Type B pancreatic cell (in vitro differentiated cells): ENCODE measurements at regions not wholly inside any gene's neighbourhood (a gene's known extent, or its start where the extent isn't known, plus 50 kb on each side); places are given as distances from the start of the nearest gene placed in this dataset.

Source experiments
- DNase-seq: peaks from one replicate; pipeline ENCODE4 v3.0.0; 2021; ENCODE audit warnings: mixed read lengths; ENCODE audit not compliant: unreplicated experiment; ENCODE audit errors: extremely low spot score
- H3K27ac Mint-ChIP-seq: 2 replicates; pipeline ENCODE4 v1.8.0; 2021; ENCODE audit warnings: mild to moderate bottlenecking, mixed read lengths
- H3K27me3 Mint-ChIP-seq: 2 replicates; pipeline ENCODE4 v1.8.0; 2021; ENCODE audit warnings: mixed read lengths
- H3K36me3 Mint-ChIP-seq: 2 replicates; pipeline ENCODE4 v1.8.0; 2021; ENCODE audit warnings: mixed read lengths
- H3K4me1 Mint-ChIP-seq: one replicate; pipeline ENCODE4 v1.8.0; 2021; ENCODE audit warnings: mixed read lengths; ENCODE audit not compliant: unreplicated experiment
- H3K4me3 Mint-ChIP-seq: 2 replicates; pipeline ENCODE4 v1.8.0; 2021; ENCODE audit warnings: mild to moderate bottlenecking, mixed read lengths
- H3K9me3 Mint-ChIP-seq: 2 replicates; pipeline ENCODE4 v1.8.0; 2021; ENCODE audit warnings: mixed read lengths
- TF ChIP-seq, protein P1 (sequence below): fragments of 200-600 bp; sonication (generic); conservative IDR thresholded peaks from 2 replicates; pipeline ENCODE4 v1.5.0; 2021; ENCODE audit warnings: antibody characterized with exemption, mild to moderate bottlenecking

DNA sequence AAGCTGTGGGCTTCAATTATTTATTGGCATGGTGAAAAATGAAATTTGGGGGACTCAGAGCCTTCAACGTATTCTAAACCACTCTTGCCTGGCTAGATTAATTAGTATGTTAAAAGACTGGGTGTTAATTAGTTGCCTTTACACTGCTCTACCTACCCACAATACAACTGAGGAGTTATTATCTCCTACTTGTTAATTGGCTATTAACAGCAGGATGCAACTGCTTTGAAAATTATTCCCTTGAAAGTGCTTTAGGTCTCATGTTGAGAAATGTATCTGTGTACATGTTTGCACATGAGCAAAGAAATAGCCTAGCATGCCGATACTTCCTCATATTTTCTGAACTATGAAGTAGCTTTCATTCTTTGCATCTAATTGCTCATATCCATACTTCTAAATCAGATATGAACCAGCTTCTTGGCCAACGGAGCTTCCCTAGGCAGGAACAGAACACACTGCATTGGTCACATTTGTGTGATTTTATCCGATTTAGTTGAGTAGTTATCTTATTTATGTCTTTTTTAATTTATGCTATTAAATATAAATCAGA is 155.8 kb downstream of the GPAM start:
- H3K9me3 Mint-ChIP-seq, result no peaks in the 10 kb centered on the region
- TF ChIP-seq, protein P1, sequence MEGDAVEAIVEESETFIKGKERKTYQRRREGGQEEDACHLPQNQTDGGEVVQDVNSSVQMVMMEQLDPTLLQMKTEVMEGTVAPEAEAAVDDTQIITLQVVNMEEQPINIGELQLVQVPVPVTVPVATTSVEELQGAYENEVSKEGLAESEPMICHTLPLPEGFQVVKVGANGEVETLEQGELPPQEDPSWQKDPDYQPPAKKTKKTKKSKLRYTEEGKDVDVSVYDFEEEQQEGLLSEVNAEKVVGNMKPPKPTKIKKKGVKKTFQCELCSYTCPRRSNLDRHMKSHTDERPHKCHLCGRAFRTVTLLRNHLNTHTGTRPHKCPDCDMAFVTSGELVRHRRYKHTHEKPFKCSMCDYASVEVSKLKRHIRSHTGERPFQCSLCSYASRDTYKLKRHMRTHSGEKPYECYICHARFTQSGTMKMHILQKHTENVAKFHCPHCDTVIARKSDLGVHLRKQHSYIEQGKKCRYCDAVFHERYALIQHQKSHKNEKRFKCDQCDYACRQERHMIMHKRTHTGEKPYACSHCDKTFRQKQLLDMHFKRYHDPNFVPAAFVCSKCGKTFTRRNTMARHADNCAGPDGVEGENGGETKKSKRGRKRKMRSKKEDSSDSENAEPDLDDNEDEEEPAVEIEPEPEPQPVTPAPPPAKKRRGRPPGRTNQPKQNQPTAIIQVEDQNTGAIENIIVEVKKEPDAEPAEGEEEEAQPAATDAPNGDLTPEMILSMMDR, result no peak
- no peaks in the 10 kb centered on the region for H3K36me3 Mint-ChIP-seq
- no peaks in the 10 kb centered on the region for H3K27me3 Mint-ChIP-seq
- DNase-seq, result no peak
- no peaks in the 10 kb centered on the region for H3K4me1 Mint-ChIP-seq
- no peak overlapping the region for H3K27ac Mint-ChIP-seq
- H3K4me3 Mint-ChIP-seq, result no peak overlapping the region

DNA sequence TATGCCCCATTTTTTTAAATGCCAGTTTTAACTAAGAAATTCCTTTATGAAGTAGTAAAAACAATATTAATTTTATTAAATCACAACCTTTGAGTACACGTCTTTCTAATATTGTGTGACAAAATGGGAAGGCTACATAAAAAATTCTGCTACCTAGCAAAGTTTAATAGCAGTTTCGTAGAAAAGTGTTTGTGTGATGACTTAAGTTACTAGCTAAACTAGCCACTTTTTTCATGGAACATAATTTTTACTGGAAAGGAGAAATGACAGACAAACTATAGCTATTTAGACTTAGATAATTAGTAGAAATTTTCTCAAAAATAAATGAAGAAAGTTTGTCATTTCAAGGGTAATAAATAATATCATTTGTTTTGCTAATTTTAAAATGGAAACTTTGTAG is 153.1 kb downstream of the GPAM start:
- Mint-ChIP-seq H3K9me3 (no peaks in the 10 kb centered on the region), H3K36me3 (no peaks in the 10 kb centered on the region), H3K4me3 (no peak overlapping the region), H3K27me3 (no peaks in the 10 kb centered on the region), H3K4me1 (no peaks in the 10 kb centered on the region), H3K27ac (no peak overlapping the region)
- TF ChIP-seq, protein P1, result no peak
- no peak for DNase-seq

DNA sequence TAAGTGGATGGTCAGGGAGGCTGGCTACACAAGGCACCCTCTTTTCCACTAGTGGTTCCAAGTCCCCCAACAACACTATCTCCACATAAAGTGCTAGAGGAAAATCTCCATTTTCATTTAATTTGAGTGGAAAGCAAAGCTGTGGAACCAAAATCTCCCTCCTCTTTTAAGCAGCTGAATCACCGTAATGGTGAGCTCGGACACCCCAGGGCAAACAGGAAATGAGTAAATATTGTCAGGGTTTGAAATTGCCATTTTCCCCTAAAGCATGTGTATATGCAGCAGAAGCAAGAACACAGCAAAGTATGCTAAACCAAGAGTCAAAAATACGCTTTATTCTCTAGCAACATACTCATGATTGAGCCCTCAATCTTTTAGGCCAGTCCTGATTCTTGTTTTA is 143.7 kb downstream of the GPAM start:
- Mint-ChIP-seq H3K36me3 (no peaks in the 10 kb centered on the region), H3K4me1 (peaks cover 4% of the 10 kb centered on the region), H3K27ac (no peak overlapping the region), H3K27me3 (peaks cover 18% of the 10 kb centered on the region), H3K9me3 (no peaks in the 10 kb centered on the region), H3K4me3 (no peak overlapping the region)
- no peak for DNase-seq
- TF ChIP-seq, protein P1, result no peak

DNA sequence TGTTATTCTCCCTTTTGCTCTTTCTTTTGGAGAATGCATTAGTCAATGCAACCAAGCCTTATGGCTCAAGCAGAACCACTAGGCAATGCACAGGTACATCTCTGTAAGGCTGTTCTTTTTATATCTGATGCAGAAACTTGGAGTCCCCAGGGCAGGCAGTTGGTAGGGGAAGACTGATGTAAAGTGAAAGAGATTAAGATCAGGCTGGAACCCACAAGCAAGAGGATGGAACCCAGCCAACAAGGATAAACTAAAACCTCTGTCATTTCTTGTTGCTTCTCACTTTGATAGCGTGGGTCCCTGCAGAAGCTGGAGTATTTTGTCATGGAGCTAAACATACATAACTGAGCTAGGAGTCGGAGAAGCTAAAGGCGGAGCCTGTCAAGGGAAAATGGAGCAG is 142.9 kb downstream of the GPAM start:
- H3K9me3 Mint-ChIP-seq, result no peaks in the 10 kb centered on the region
- H3K27ac Mint-ChIP-seq, result no peak overlapping the region
- no peaks in the 10 kb centered on the region for H3K36me3 Mint-ChIP-seq
- no peak for DNase-seq
- H3K4me1 Mint-ChIP-seq, result peaks cover 8% of the 10 kb centered on the region
- TF ChIP-seq, protein P1, result no peak
- H3K27me3 Mint-ChIP-seq, result peaks cover 26% of the 10 kb centered on the region
- H3K4me3 Mint-ChIP-seq, result no peak overlapping the region

DNA sequence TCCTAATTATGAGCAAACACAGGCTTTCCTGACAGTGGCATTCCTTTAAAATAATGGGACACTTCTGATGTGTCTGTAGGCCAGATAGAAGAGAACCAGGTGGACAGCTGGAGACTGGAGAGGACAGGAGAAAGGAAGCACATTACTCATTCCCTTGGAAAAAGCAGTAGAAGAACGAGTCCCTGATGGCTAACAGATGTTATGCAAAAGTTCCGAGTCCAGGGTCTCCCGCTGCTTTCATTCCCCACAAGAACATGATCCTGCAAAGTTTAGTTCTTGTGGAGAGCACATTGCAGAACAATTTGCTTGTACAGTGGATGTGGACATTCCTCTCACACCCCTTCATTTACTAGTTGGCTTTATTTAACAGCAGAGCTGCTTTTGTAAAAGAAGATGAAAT is 137.6 kb downstream of the GPAM start:
- H3K36me3 Mint-ChIP-seq, result no peaks in the 10 kb centered on the region
- no peak for DNase-seq
- H3K27me3 Mint-ChIP-seq, result peaks cover 44% of the 10 kb centered on the region
- H3K4me1 Mint-ChIP-seq, result peaks cover 16% of the 10 kb centered on the region
- no peak overlapping the region for H3K4me3 Mint-ChIP-seq
- H3K27ac Mint-ChIP-seq, result no peak overlapping the region
- H3K9me3 Mint-ChIP-seq, result no peaks in the 10 kb centered on the region
- TF ChIP-seq, protein P1, result no peak

DNA sequence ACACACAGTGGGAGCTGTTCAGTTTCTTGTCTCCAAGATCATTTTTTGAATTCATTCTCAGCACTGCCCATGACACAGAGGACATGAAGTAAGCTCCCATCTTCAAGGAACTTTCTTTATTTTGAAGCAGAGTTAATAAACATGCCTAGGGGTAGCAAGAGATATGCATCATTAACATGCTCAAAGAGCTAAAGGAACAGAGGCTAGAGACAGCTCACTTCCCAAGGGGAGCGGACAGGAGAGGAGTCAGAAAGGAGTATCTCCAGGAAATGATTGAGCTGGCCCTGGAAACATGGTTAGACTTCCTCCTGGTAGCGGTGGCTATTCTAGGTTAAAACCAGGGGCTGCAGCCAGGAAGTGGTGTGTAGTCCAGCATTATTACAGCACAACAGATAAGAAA is 135.9 kb downstream of the GPAM start:
- Mint-ChIP-seq H3K9me3 (no peaks in the 10 kb centered on the region), H3K27me3 (peaks cover 44% of the 10 kb centered on the region)

More for the DNA sequence above, 135.9 kb downstream of the GPAM start:
- H3K4me3 Mint-ChIP-seq, result no peak overlapping the region
- H3K27ac Mint-ChIP-seq, result no peak overlapping the region
- no peaks in the 10 kb centered on the region for H3K36me3 Mint-ChIP-seq
- no peak for DNase-seq
- peaks cover 16% of the 10 kb centered on the region for H3K4me1 Mint-ChIP-seq
- TF ChIP-seq, protein P1, result no peak
